ENCODE measurements at regions not wholly inside any gene's neighbourhood (a gene's known extent, or its start where the extent isn't known, plus 50 kb on each side); places are given as distances from the start of the nearest gene placed in this dataset.

GRCh38 chr5:25005431-25005830 is 360.7 kb upstream of the CDH10 start:
- H3K4me3 Mint-ChIP-seq = no peak overlapping the region
- H3K4me1 Mint-ChIP-seq (ENCODE audit: low read depth) = no peaks in the 10 kb centered on the region
- intact Hi-C loops (cut with DNase I, micrococcal nuclease) = no loop called here
- Histone ChIP-seq H3K4me1 (ENCODE audit: insufficient read depth, low read length) (no peaks in the 10 kb centered on the region), H3K4me3 (ENCODE audit: low read length) (no peak overlapping the region), H3K36me3 (ENCODE audit: insufficient read depth, low read length) (no peaks in the 10 kb centered on the region), H3K27ac (ENCODE audit: low read depth in 1 of 2, low read length in 2 of 2) (no peak overlapping the region), H3K27me3 (ENCODE audit: control insufficient read depth in 1 of 2, insufficient read depth in 2 of 2, low read length in 2 of 2) (no peaks in the 10 kb centered on the region), H3K9me3 (ENCODE audit: control insufficient read depth in 1 of 2, insufficient read depth in 1 of 2, low read length in 2 of 2) (peaks cover 0 to 7% of the 10 kb centered on the region in 2 experiments)
- no peak overlapping the region for H3K27ac Mint-ChIP-seq
- DNase-seq (no peak), ATAC-seq (ENCODE audit: poor library complexity) (no peak)
- H3K27me3 Mint-ChIP-seq = no peaks in the 10 kb centered on the region
- ChIA-PET CTCF (no interaction called here), POLR2A (no interaction called here)
- TF ChIP-seq CTCF (IDR thresholded peaks at IDR 0.05) = no peak
- no peaks in the 10 kb centered on the region for H3K36me3 Mint-ChIP-seq (ENCODE audit: low read depth)
- H3K9me3 Mint-ChIP-seq = peaks cover 17% of the 10 kb centered on the region

GRCh38 chr5:25002371-25002770 is 357.6 kb upstream of the CDH10 start:
- Histone ChIP-seq H3K9me3 (ENCODE audit: control insufficient read depth in 1 of 2, insufficient read depth in 1 of 2, low read length in 2 of 2) (peaks cover 0 to 10% of the 10 kb centered on the region in 2 experiments), H3K36me3 (ENCODE audit: insufficient read depth, low read length) (no peaks in the 10 kb centered on the region), H3K27me3 (ENCODE audit: control insufficient read depth in 1 of 2, insufficient read depth in 2 of 2, low read length in 2 of 2) (no peaks in the 10 kb centered on the region), H3K4me3 (ENCODE audit: low read length) (no peak overlapping the region), H3K4me1 (ENCODE audit: insufficient read depth, low read length) (no peaks in the 10 kb centered on the region), H3K27ac (ENCODE audit: low read depth in 1 of 2, low read length in 2 of 2) (no peak overlapping the region)
- H3K27ac Mint-ChIP-seq = no peak overlapping the region
- intact Hi-C loops (cut with DNase I, micrococcal nuclease) = no loop called here
- H3K27me3 Mint-ChIP-seq = no peaks in the 10 kb centered on the region
- DNase-seq (no peak), ATAC-seq (ENCODE audit: poor library complexity) (no peak)
- TF ChIP-seq CTCF (IDR thresholded peaks at IDR 0.05) = no peak
- ChIA-PET POLR2A (no interaction called here), CTCF (no interaction called here)
- no peaks in the 10 kb centered on the region for H3K4me1 Mint-ChIP-seq (ENCODE audit: low read depth)
- H3K4me3 Mint-ChIP-seq = no peak overlapping the region
- peaks cover 23% of the 10 kb centered on the region for H3K9me3 Mint-ChIP-seq
- H3K36me3 Mint-ChIP-seq (ENCODE audit: low read depth) = no peaks in the 10 kb centered on the region

GRCh38 chr5:24999732-25000131 is 355.0 kb upstream of the CDH10 start:
- peaks cover 21% of the 10 kb centered on the region for H3K9me3 Mint-ChIP-seq
- Histone ChIP-seq H3K9me3 (ENCODE audit: control insufficient read depth in 1 of 2, insufficient read depth in 1 of 2, low read length in 2 of 2) (peaks cover 0 to 3% of the 10 kb centered on the region in 2 experiments), H3K27me3 (ENCODE audit: control insufficient read depth in 1 of 2, insufficient read depth in 2 of 2, low read length in 2 of 2) (no peaks in the 10 kb centered on the region), H3K27ac (ENCODE audit: low read depth in 1 of 2, low read length in 2 of 2) (no peak overlapping the region), H3K36me3 (ENCODE audit: insufficient read depth, low read length) (no peaks in the 10 kb centered on the region), H3K4me1 (ENCODE audit: insufficient read depth, low read length) (no peaks in the 10 kb centered on the region), H3K4me3 (ENCODE audit: low read length) (no peak overlapping the region)
- no peaks in the 10 kb centered on the region for H3K4me1 Mint-ChIP-seq (ENCODE audit: low read depth)
- H3K4me3 Mint-ChIP-seq = no peak overlapping the region
- no peaks in the 10 kb centered on the region for H3K36me3 Mint-ChIP-seq (ENCODE audit: low read depth)
- no peak overlapping the region for H3K27ac Mint-ChIP-seq
- intact Hi-C loops (cut with DNase I, micrococcal nuclease) = no loop called here
- H3K27me3 Mint-ChIP-seq = no peaks in the 10 kb centered on the region
- POLR2A ChIA-PET = no interaction called here
- DNase-seq (no peak), ATAC-seq (ENCODE audit: poor library complexity) (no peak)
- TF ChIP-seq CTCF (IDR thresholded peaks at IDR 0.05) = no peak
- CTCF ChIA-PET = no interaction called here

All from CD4-positive, alpha-beta T cell (primary cell).